ENCODE measurements at regions not wholly inside any gene's neighbourhood (a gene's known extent, or its start where the extent isn't known, plus 50 kb on each side); places are given as distances from the start of the nearest gene placed in this dataset.
"Not testable (repeated sequence)": the region's sequence is repeated elsewhere in the genome, so short reads cannot be mapped to it uniquely, and the experiment has no call there.

- in situ Hi-C loops (cut with HindIII; ENCODE audit: extremely low pct_ligation_motif_present, low pct_unique_long_range_greater_than_20kb); H3K4me1 ChIP-seq (ENCODE audit: insufficient read depth, low read length); H4K20me1 ChIP-seq (ENCODE audit: insufficient read depth, low read length); H3K27ac ChIP-seq (ENCODE audit: extremely low read length, insufficient read depth, low read length); H3K27me3 ChIP-seq (ENCODE audit: control insufficient read depth in 1 of 2, insufficient read depth in 2 of 2, low read length in 2 of 2); H3K36me3 ChIP-seq (replicated peaks in 1 of 2; ENCODE audit: control insufficient read depth in 1 of 2, insufficient read depth in 2 of 2, low read length in 2 of 2); H3K79me2 ChIP-seq (ENCODE audit: insufficient read depth, low read length); ATAC-seq; POLR2A ChIA-PET; FAIRE-seq; BruUV-seq (replicated peaks); H3K4me3 ChIP-seq (replicated peaks in 1 of 3; ENCODE audit: insufficient read depth in 1 of 3, low read depth in 2 of 3, low read length in 3 of 3); H2AFZ ChIP-seq (ENCODE audit: low read length); DNase-seq (ENCODE audit: low spot score); CTCF ChIA-PET (ENCODE audit: low intra/inter-chr PET ratio, low total read pairs); H3K9me3 ChIP-seq (ENCODE audit: low read length); H3K9ac ChIP-seq (ENCODE audit: insufficient read depth, low read depth, low read length); H3K4me2 ChIP-seq (ENCODE audit: low read depth, low read length); intact Hi-C loops (cut with micrococcal nuclease; ENCODE audit: unreplicated experiment): not testable (repeated sequence)
- WGBS (ENCODE audit: low lambda C conversion rate) = 23% methylated on average over 5 of the region's 5 CpGs
These were observed 399.1 kb downstream of the FAM72C start for GRCh38 chr1:143572661-143573060.

DNA sequence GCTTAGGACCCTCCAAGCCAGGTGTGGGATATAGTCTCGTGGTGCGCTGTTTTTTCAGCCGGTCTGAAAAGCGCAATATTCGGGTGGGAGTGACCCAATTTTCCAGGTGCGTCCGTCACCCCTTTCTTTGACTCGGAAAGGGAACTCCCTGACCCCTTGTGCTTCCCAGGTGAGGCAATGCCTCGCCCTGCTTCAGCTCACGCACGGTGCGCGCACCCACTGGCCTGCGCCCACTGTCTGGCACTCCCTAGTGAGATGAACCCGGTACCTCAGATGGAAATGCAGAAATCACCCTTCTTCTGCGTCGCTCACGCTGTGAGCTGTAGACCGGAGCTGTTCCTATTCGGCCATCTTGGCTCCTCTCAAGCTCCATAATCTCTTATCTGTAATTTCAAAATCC is 408.0 kb downstream of the FAM72C start:
- H3K9me3 ChIP-seq (ENCODE audit: low read length); H3K79me2 ChIP-seq (ENCODE audit: insufficient read depth, low read length); H3K4me3 ChIP-seq (replicated peaks in 1 of 3; ENCODE audit: insufficient read depth in 1 of 3, low read depth in 2 of 3, low read length in 3 of 3); H3K9ac ChIP-seq (ENCODE audit: insufficient read depth, low read depth, low read length); H3K36me3 ChIP-seq (replicated peaks in 1 of 2; ENCODE audit: control insufficient read depth in 1 of 2, insufficient read depth in 2 of 2, low read length in 2 of 2); H3K27me3 ChIP-seq (ENCODE audit: control insufficient read depth in 1 of 2, insufficient read depth in 2 of 2, low read length in 2 of 2); BruUV-seq (replicated peaks); in situ Hi-C loops (cut with HindIII; ENCODE audit: extremely low pct_ligation_motif_present, low pct_unique_long_range_greater_than_20kb); CTCF ChIA-PET (ENCODE audit: low intra/inter-chr PET ratio, low total read pairs); H3K4me1 ChIP-seq (ENCODE audit: insufficient read depth, low read length); ATAC-seq; FAIRE-seq; H2AFZ ChIP-seq (ENCODE audit: low read length); DNase-seq (ENCODE audit: low spot score); H3K27ac ChIP-seq (ENCODE audit: extremely low read length, insufficient read depth, low read length); H3K4me2 ChIP-seq (ENCODE audit: low read depth, low read length); POLR2A ChIA-PET; H4K20me1 ChIP-seq (ENCODE audit: insufficient read depth, low read length); intact Hi-C loops (cut with micrococcal nuclease; ENCODE audit: unreplicated experiment): not testable (repeated sequence)
- WGBS (ENCODE audit: low lambda C conversion rate) = 57% methylated on average over 9 of the region's 20 CpGs

- H3K9ac ChIP-seq (ENCODE audit: insufficient read depth, low read depth, low read length) = no peak overlapping the region
- no peaks in the 10 kb centered on the region for H3K9me3 ChIP-seq (ENCODE audit: low read length)
- H3K79me2 ChIP-seq (ENCODE audit: insufficient read depth, low read length) = no peaks in the 10 kb centered on the region
- POLR2A ChIA-PET = no interaction called here
- CTCF ChIA-PET (ENCODE audit: low intra/inter-chr PET ratio, low total read pairs) = no interaction called here
- no peaks in the 10 kb centered on the region for H4K20me1 ChIP-seq (ENCODE audit: insufficient read depth, low read length)
- H3K4me2 ChIP-seq (ENCODE audit: low read depth, low read length) = no peak overlapping the region
- in situ Hi-C loops (cut with HindIII; ENCODE audit: extremely low pct_ligation_motif_present, low pct_unique_long_range_greater_than_20kb) (no loop called here), intact Hi-C loops (cut with micrococcal nuclease; ENCODE audit: unreplicated experiment) (no loop called here)
- no peak for ATAC-seq
- H3K4me1 ChIP-seq (ENCODE audit: insufficient read depth, low read length) = no peaks in the 10 kb centered on the region
- no peak for TF ChIP-seq MED13 (CRISPR knock-in tag; IDR thresholded peaks at IDR 0.05)
- no peak for TF ChIP-seq SNRNP70 (IDR thresholded peaks at IDR 0.05; ENCODE audit: low read depth, low read length)
- TF ChIP-seq, protein P1, sequence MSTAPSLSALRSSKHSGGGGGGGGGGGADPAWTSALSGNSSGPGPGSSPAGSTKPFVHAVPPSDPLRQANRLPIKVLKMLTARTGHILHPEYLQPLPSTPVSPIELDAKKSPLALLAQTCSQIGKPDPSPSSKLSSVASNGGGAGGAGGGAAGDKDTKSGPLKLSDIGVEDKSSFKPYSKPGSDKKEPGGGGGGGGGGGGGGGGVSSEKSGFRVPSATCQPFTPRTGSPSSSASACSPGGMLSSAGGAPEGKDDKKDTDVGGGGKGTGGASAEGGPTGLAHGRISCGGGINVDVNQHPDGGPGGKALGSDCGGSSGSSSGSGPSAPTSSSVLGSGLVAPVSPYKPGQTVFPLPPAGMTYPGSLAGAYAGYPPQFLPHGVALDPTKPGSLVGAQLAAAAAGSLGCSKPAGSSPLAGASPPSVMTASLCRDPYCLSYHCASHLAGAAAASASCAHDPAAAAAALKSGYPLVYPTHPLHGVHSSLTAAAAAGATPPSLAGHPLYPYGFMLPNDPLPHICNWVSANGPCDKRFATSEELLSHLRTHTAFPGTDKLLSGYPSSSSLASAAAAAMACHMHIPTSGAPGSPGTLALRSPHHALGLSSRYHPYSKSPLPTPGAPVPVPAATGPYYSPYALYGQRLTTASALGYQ (CRISPR knock-in tag; IDR thresholded peaks at IDR 0.05) = no peak
- no TSS peak for BruUV-seq (replicated peaks)
- no peak for DNase-seq (ENCODE audit: low spot score)
- FAIRE-seq = no peak
- no peak overlapping the region for H3K27ac ChIP-seq (ENCODE audit: extremely low read length, insufficient read depth, low read length)
- no peak overlapping the region for H3K4me3 ChIP-seq (replicated peaks in 1 of 3; ENCODE audit: insufficient read depth in 1 of 3, low read depth in 2 of 3, low read length in 3 of 3)
- no peak overlapping the region for H2AFZ ChIP-seq (ENCODE audit: low read length)
- no peaks in the 10 kb centered on the region for H3K36me3 ChIP-seq (replicated peaks in 1 of 2; ENCODE audit: control insufficient read depth in 1 of 2, insufficient read depth in 2 of 2, low read length in 2 of 2)
- WGBS (ENCODE audit: low lambda C conversion rate) = 0% methylated on average over 4 of the region's 4 CpGs
- no peaks in the 10 kb centered on the region; a peak in 1 of 5 replicates for H3K27me3 ChIP-seq (ENCODE audit: control insufficient read depth in 1 of 2, insufficient read depth in 2 of 2, low read length in 2 of 2)
These were observed 418.2 kb downstream of the FAM72C start for GRCh38 chr1:143553627-143554026.
